ENCODE measurements at regions not wholly inside any gene's neighbourhood (a gene's known extent, or its start where the extent isn't known, plus 50 kb on each side); places are given as distances from the start of the nearest gene placed in this dataset.

- TF ChIP-seq POLR2AphosphoS5 (IDR thresholded peaks at IDR 0.05; ENCODE audit: low read depth, low read length) (no peak; the same call in 1 of the 2 replicates), ATF3 (IDR thresholded peaks at IDR 0.05) (no peak), REST (IDR thresholded peaks at IDR 0.05; ENCODE audit: low read depth) (no peak), CTCF (IDR thresholded peaks at IDR 0.05 in 2 of 3, conservative IDR thresholded peaks at IDR 0.05 in 1 of 3; ENCODE audit: borderline replicate concordance in 1 of 3, insufficient read depth in 1 of 3, low read depth in 2 of 3, low read length in 2 of 3) (no peak), EZH2 (IDR thresholded peaks at IDR 0.05) (no peak), CEBPB (IDR thresholded peaks at IDR 0.05; ENCODE audit: low read depth) (no peak), POLR2A (IDR thresholded peaks at IDR 0.05; ENCODE audit: borderline replicate concordance, extremely low read depth, insufficient read depth, insufficient read length) (no peak), SIN3A (IDR thresholded peaks at IDR 0.05; ENCODE audit: low read depth) (no peak), MAX (IDR thresholded peaks at IDR 0.05) (no peak), YY1 (IDR thresholded peaks at IDR 0.05; ENCODE audit: extremely low read depth, insufficient replicate concordance, low read depth, low read length) (no peak), RAD21 (IDR thresholded peaks at IDR 0.05; ENCODE audit: low read depth) (no peak), ZNF274 (IDR thresholded peaks at IDR 0.05; ENCODE audit: low read depth, low read length) (no peak), EZH2phosphoT487 (IDR thresholded peaks at IDR 0.05; ENCODE audit: borderline replicate concordance) (no peak)
These were observed 93.1 kb downstream of the NCR2 start for GRCh38 chr6:41428336-41428995.

Data from HCT116 (cell line).